ENCODE measurements at regions not wholly inside any gene's neighbourhood (a gene's known extent, or its start where the extent isn't known, plus 50 kb on each side); places are given as distances from the start of the nearest gene placed in this dataset.

GRCh38 chr2:111656894-111657293 lies 227.1 kb downstream of the ANAPC1 start:
- H3K27ac Mint-ChIP-seq (ENCODE audit: low read depth, unreplicated experiment), result no peak overlapping the region
- TF ChIP-seq CTCF (IDR thresholded peaks at IDR 0.05; ENCODE audit: unreplicated experiment), result no peak
- POLR2A ChIA-PET, result no interaction called here
- peaks cover 38% of the 10 kb centered on the region for H3K4me1 Mint-ChIP-seq (ENCODE audit: insufficient read depth, unreplicated experiment)
- H3K27me3 Mint-ChIP-seq (ENCODE audit: insufficient read depth, unreplicated experiment), result no peaks in the 10 kb centered on the region
- BruUV-seq (replicated peaks), result no TSS peak
- intact Hi-C loops (cut with micrococcal nuclease), result no loop called here
- no peaks in the 10 kb centered on the region for H3K9me3 Mint-ChIP-seq (ENCODE audit: unreplicated experiment)
- no peak overlapping the region for H3K4me3 Mint-ChIP-seq (ENCODE audit: unreplicated experiment)
- CTCF ChIA-PET, result interaction anchor here (1.2 kb wide), 1 partner anchor 42 kb away, joined by 4 read pairs; no protein-coding TSS in a partner anchor
- DNase-seq (ENCODE audit: unreplicated experiment), result no peak
- H3K36me3 Mint-ChIP-seq (ENCODE audit: insufficient read depth, unreplicated experiment), result peaks cover 4% of the 10 kb centered on the region

GRCh38 chr2:111657351-111657975 lies 226.5 kb downstream of the ANAPC1 start:
- no peak overlapping the region for H3K4me3 Mint-ChIP-seq (ENCODE audit: unreplicated experiment)
- no TSS peak for BruUV-seq (replicated peaks)
- no peaks in the 10 kb centered on the region for H3K27me3 Mint-ChIP-seq (ENCODE audit: insufficient read depth, unreplicated experiment)
- peaks cover 38% of the 10 kb centered on the region for H3K4me1 Mint-ChIP-seq (ENCODE audit: insufficient read depth, unreplicated experiment)
- DNase-seq (ENCODE audit: unreplicated experiment), result no peak
- peak overlapping the region; percentile 99 for H3K27ac Mint-ChIP-seq (ENCODE audit: low read depth, unreplicated experiment)
- ChIA-PET POLR2A (interaction anchor here (1.4 to 4.0 kb wide), 3 partner anchors 10 to 32 kb away, joined by 6 to 34 read pairs (median 26); no protein-coding TSS in a partner anchor), CTCF (interaction anchor here (1.2 kb wide), 2 partner anchors 19 to 41 kb away, joined by 3 to 4 read pairs; no protein-coding TSS in a partner anchor)
- no peaks in the 10 kb centered on the region for H3K9me3 Mint-ChIP-seq (ENCODE audit: unreplicated experiment)
- peaks cover 4% of the 10 kb centered on the region for H3K36me3 Mint-ChIP-seq (ENCODE audit: insufficient read depth, unreplicated experiment)
- intact Hi-C loops (cut with micrococcal nuclease), result no loop called here
- no peak for TF ChIP-seq CTCF (IDR thresholded peaks at IDR 0.05; ENCODE audit: unreplicated experiment)

- POLR2A ChIA-PET, result interaction anchor here (0.9 to 4.0 kb wide), 13 partner anchors 8 to 542 kb away, joined by 3 to 44 read pairs (median 5); partner anchors contain the start of gene BCL2L11
- H3K27me3 Mint-ChIP-seq (ENCODE audit: insufficient read depth, unreplicated experiment), result no peaks in the 10 kb centered on the region
- H3K4me1 Mint-ChIP-seq (ENCODE audit: insufficient read depth, unreplicated experiment), result peaks cover 50% of the 10 kb centered on the region
- peak; percentile 97 for DNase-seq (ENCODE audit: unreplicated experiment)
- intact Hi-C loops (cut with micrococcal nuclease), result loop anchor here (5.0 kb wide), 1 partner anchor 32 kb away; no protein-coding TSS in a partner anchor
- TF ChIP-seq CTCF (IDR thresholded peaks at IDR 0.05; ENCODE audit: unreplicated experiment), result no peak
- CTCF ChIA-PET, result interaction anchor here (0.8 to 3.8 kb wide), 4 partner anchors 14 to 39 kb away, joined by 4 to 12 read pairs (median 5); no protein-coding TSS in a partner anchor
- peak overlapping the region; percentile 99 for H3K27ac Mint-ChIP-seq (ENCODE audit: low read depth, unreplicated experiment)
- H3K9me3 Mint-ChIP-seq (ENCODE audit: unreplicated experiment), result no peaks in the 10 kb centered on the region
- no TSS peak for BruUV-seq (replicated peaks)
- H3K4me3 Mint-ChIP-seq (ENCODE audit: unreplicated experiment), result peak overlapping the region; percentile 45
- H3K36me3 Mint-ChIP-seq (ENCODE audit: insufficient read depth, unreplicated experiment), result peaks cover 4% of the 10 kb centered on the region
These were observed 224.3 kb downstream of the ANAPC1 start for GRCh38 chr2:111659361-111660333.

GRCh38 chr2:111660811-111661210 lies 223.2 kb downstream of the ANAPC1 start:
- CTCF ChIA-PET, result interaction anchor here (0.9 to 3.8 kb wide), 3 partner anchors 9 to 38 kb away, joined by 3 to 12 read pairs (median 4); no protein-coding TSS in a partner anchor
- DNase-seq (ENCODE audit: unreplicated experiment), result no peak
- Mint-ChIP-seq H3K27me3 (ENCODE audit: insufficient read depth, unreplicated experiment) (no peaks in the 10 kb centered on the region), H3K9me3 (ENCODE audit: unreplicated experiment) (no peaks in the 10 kb centered on the region), H3K4me1 (ENCODE audit: insufficient read depth, unreplicated experiment) (peaks cover 50% of the 10 kb centered on the region), H3K4me3 (ENCODE audit: unreplicated experiment) (no peak overlapping the region), H3K27ac (ENCODE audit: low read depth, unreplicated experiment) (peak overlapping the region; percentile 99), H3K36me3 (ENCODE audit: insufficient read depth, unreplicated experiment) (peaks cover 4% of the 10 kb centered on the region)
- BruUV-seq (replicated peaks), result no TSS peak
- intact Hi-C loops (cut with micrococcal nuclease), result loop anchor here (5.0 kb wide), 1 partner anchor 34 kb away; no protein-coding TSS in a partner anchor
- TF ChIP-seq CTCF (IDR thresholded peaks at IDR 0.05; ENCODE audit: unreplicated experiment), result no peak
- POLR2A ChIA-PET, result interaction anchor here (2.5 to 4.0 kb wide), 3 partner anchors 21 to 39 kb away, joined by 34 to 44 read pairs (median 36); no protein-coding TSS in a partner anchor

Data from MCF 10A (cell line).